Trophoblast cell (in vitro differentiated cells and primary cell): ENCODE measurements at regions not wholly inside any gene's neighbourhood (a gene's known extent, or its start where the extent isn't known, plus 50 kb on each side); places are given as distances from the start of the nearest gene placed in this dataset.

Experiments used
- DNase-seq, 2 donors: peaks; one replicate each; pipeline ENCODE4 v3.0.0-alpha.2; 2016
- H2AFZ ChIP-seq: 2 replicates; pipeline ENCODE4 v1.6.1; 2013; ENCODE audit warnings: low read length, moderate library complexity, mild to moderate bottlenecking; ENCODE audit not compliant: insufficient read depth, poor library complexity
- H2AK5ac ChIP-seq: 2 replicates; pipeline ENCODE4 v1.6.1; 2013; ENCODE audit warnings: mild to moderate bottlenecking, low read length
- H2BK120ac ChIP-seq: 2 replicates; pipeline ENCODE4 v1.6.1; 2013; ENCODE audit warnings: low read length, mild to moderate bottlenecking, moderate library complexity; ENCODE audit not compliant: insufficient read depth, poor library complexity
- H2BK12ac ChIP-seq: 2 replicates; pipeline ENCODE4 v1.6.1; 2013; ENCODE audit warnings: mild to moderate bottlenecking, low read length, moderate library complexity
- H2BK5ac ChIP-seq: 2 replicates; pipeline ENCODE4 v1.6.1; 2013; ENCODE audit warnings: low read length, low read depth, moderate library complexity, mild to moderate bottlenecking; ENCODE audit not compliant: poor library complexity
- H3K14ac ChIP-seq: 2 replicates; pipeline ENCODE4 v1.6.1; 2013; ENCODE audit warnings: mild to moderate bottlenecking, low read length
- H3K18ac ChIP-seq: 2 replicates; pipeline ENCODE4 v1.6.1; 2013; ENCODE audit warnings: mild to moderate bottlenecking, low read length
- H3K23ac ChIP-seq: 2 replicates; pipeline ENCODE4 v1.6.1; 2013; ENCODE audit warnings: low read length
- H3K27ac ChIP-seq: 2 replicates; pipeline ENCODE4 v1.5.1; 2013; ENCODE audit warnings: low read depth, mild to moderate bottlenecking, inconsistent platforms, low read length, moderate library complexity
- H3K27me3 ChIP-seq: 2 replicates; pipeline ENCODE4 v1.6.1; 2013; ENCODE audit warnings: inconsistent platforms, mild to moderate bottlenecking, low read length, moderate library complexity; ENCODE audit not compliant: insufficient read depth
- H3K36me3 ChIP-seq, 2 experiments: 1 replicate in 1 of 2; 2 replicates in 1 of 2; pipeline ENCODE4 v1.6.1; 2013; ENCODE audit warnings: low read length in 2 of 2, mild to moderate bottlenecking in 2 of 2, moderate library complexity in 1 of 2; ENCODE audit not compliant: insufficient read depth in 2 of 2, control insufficient read depth in 1 of 2
- H3K4ac ChIP-seq: 2 replicates; pipeline ENCODE4 v1.6.1; 2013; ENCODE audit warnings: low read depth, mild to moderate bottlenecking, low read length, moderate library complexity
- H3K4me1 ChIP-seq, 2 experiments: 1 replicate in 1 of 2; 2 replicates in 1 of 2; pipeline ENCODE4 v1.6.1; 2013; ENCODE audit warnings: low read length in 2 of 2, mild to moderate bottlenecking in 2 of 2, moderate library complexity in 1 of 2; ENCODE audit not compliant: insufficient read depth in 2 of 2, control insufficient read depth in 1 of 2
- H3K4me2 ChIP-seq: 2 replicates; pipeline ENCODE4 v1.6.1; 2013; ENCODE audit warnings: inconsistent platforms, mild to moderate bottlenecking, low read length, moderate library complexity
- H3K4me3 ChIP-seq: 2 replicates; pipeline ENCODE4 v1.5.1; 2013; ENCODE audit warnings: mild to moderate bottlenecking, low read depth, low read length, inconsistent platforms
- H3K79me1 ChIP-seq: one replicate; pipeline ENCODE4 v1.6.1; 2013; ENCODE audit warnings: low read length
- H3K79me2 ChIP-seq: 2 replicates; pipeline ENCODE4 v1.6.1; 2013; ENCODE audit warnings: low read length, mild to moderate bottlenecking; ENCODE audit not compliant: control insufficient read depth, insufficient read depth, poor library complexity
- H3K9ac ChIP-seq: 2 replicates; pipeline ENCODE4 v1.6.1; 2013; ENCODE audit warnings: mild to moderate bottlenecking, low read length
- H3K9me3 ChIP-seq: 2 replicates; pipeline ENCODE4 v1.6.1; 2013; ENCODE audit warnings: low read depth, mild to moderate bottlenecking, control low read depth, inconsistent platforms, low read length; ENCODE audit not compliant: insufficient read depth
- H4K12ac ChIP-seq: 2 replicates; pipeline ENCODE4 v1.6.1; 2013; ENCODE audit warnings: low read depth, mild to moderate bottlenecking, low read length, moderate library complexity
- H4K8ac ChIP-seq: 2 replicates; pipeline ENCODE4 v1.6.1; 2013; ENCODE audit warnings: low read depth, mild to moderate bottlenecking, low read length, moderate library complexity
- H4K91ac ChIP-seq: one replicate; pipeline ENCODE4 v1.6.1; 2013; ENCODE audit warnings: low read depth, mild to moderate bottlenecking, low read length, moderate library complexity
- WGBS: extraction: QIAGEN DNeasy Blood & Tissue Kit; methylation state at CpG from one replicate; pipeline ENCODE4 v1.1.7; 2013; ENCODE audit warnings: missing lambda C conversion rate; ENCODE audit not compliant: insufficient read length, insufficient coverage; ENCODE audit errors: extremely low coverage; 5-methylcytosine and 5-hydroxymethylcytosine counted together

DNA sequence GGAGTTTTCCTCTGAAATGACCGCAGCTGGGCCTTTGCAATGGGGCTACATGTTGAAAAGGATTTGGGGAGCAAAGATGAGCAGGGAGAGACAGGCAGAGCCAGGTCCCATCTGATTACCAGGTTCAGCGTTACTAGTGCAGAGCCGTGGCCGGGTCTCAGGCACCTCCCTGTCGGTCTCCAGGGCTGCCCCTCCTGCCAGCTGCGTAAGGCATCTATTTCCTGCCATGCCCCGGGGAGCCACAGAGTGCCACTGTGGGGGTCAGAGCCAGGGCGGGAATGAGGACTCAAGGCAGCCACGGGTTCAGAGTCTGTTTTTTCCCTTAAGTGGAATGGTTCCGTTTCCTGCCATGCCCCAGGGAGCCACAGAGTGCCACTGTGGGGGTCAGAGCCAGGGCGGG is 382.6 kb upstream of the SHH start:
- H4K12ac ChIP-seq: no peak overlapping the region
- no peak overlapping the region for H3K18ac ChIP-seq
- H3K4me2 ChIP-seq: no peak overlapping the region
- no peak overlapping the region for H3K4ac ChIP-seq
- H3K27me3 ChIP-seq: no peaks in the 10 kb centered on the region
- no peak overlapping the region for H3K14ac ChIP-seq
- no peak overlapping the region for H2AFZ ChIP-seq
- H3K9me3 ChIP-seq: peaks cover 12% of the 10 kb centered on the region
- H3K36me3 ChIP-seq: no peaks in the 10 kb centered on the region
- WGBS: no CpG with 5 or more reads among the region's 11 CpGs
- no peak overlapping the region for H2BK12ac ChIP-seq
- H4K91ac ChIP-seq: no peak overlapping the region
- DNase-seq: no peak
- no peaks in the 10 kb centered on the region for H3K79me2 ChIP-seq
- H3K23ac ChIP-seq: no peak overlapping the region
- no peak overlapping the region for H2AK5ac ChIP-seq
- H3K79me1 ChIP-seq: no peaks in the 10 kb centered on the region
- no peak overlapping the region for H3K9ac ChIP-seq
- H3K27ac ChIP-seq: no peak overlapping the region
- no peak overlapping the region for H3K4me3 ChIP-seq
- H3K4me1 ChIP-seq: no peaks in the 10 kb centered on the region
- no peak overlapping the region for H2BK120ac ChIP-seq
- no peak overlapping the region for H2BK5ac ChIP-seq
- H4K8ac ChIP-seq: no peak overlapping the region

DNA sequence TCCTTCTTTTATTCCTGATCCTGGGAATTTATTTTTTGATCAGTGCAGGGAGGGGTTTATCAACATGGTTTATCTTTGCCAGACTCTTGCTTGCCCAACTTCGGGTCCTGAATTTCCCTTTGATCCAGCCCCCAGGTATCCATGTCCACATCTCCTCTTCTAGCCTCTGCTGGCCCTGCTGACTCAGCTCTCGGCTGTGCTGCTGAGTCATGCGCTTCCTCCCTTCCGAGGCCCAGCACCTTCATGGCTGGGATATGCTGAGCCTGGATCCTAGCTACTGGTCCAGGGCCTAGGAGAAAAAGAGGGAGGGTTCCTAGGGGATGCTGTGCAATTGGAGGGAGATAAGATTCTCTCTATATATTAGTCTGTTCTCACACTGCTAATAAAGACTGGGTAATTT is 380.7 kb upstream of the SHH start:
- peaks cover 10% of the 10 kb centered on the region for H3K9me3 ChIP-seq
- no peak overlapping the region for H2BK120ac ChIP-seq
- H3K4me2 ChIP-seq: no peak overlapping the region
- H3K4ac ChIP-seq: no peak overlapping the region
- no peak overlapping the region for H2BK12ac ChIP-seq
- H3K23ac ChIP-seq: no peak overlapping the region
- H3K4me3 ChIP-seq: no peak overlapping the region
- no peak overlapping the region for H3K18ac ChIP-seq
- H2BK5ac ChIP-seq: no peak overlapping the region
- no peak overlapping the region for H2AFZ ChIP-seq
- H4K12ac ChIP-seq: no peak overlapping the region
- H3K79me2 ChIP-seq: no peaks in the 10 kb centered on the region
- H3K4me1 ChIP-seq: no peaks in the 10 kb centered on the region
- H3K27ac ChIP-seq: no peak overlapping the region
- H3K27me3 ChIP-seq: no peaks in the 10 kb centered on the region
- no peaks in the 10 kb centered on the region for H3K36me3 ChIP-seq
- no peak overlapping the region for H2AK5ac ChIP-seq
- H3K9ac ChIP-seq: no peak overlapping the region
- no peak overlapping the region for H3K14ac ChIP-seq
- H3K79me1 ChIP-seq: no peaks in the 10 kb centered on the region
- DNase-seq: peak in 1 of 2 donors; percentile 19
- no peak overlapping the region for H4K8ac ChIP-seq
- H4K91ac ChIP-seq: no peak overlapping the region
- no CpG with 5 or more reads among the region's 4 CpGs for WGBS

DNA sequence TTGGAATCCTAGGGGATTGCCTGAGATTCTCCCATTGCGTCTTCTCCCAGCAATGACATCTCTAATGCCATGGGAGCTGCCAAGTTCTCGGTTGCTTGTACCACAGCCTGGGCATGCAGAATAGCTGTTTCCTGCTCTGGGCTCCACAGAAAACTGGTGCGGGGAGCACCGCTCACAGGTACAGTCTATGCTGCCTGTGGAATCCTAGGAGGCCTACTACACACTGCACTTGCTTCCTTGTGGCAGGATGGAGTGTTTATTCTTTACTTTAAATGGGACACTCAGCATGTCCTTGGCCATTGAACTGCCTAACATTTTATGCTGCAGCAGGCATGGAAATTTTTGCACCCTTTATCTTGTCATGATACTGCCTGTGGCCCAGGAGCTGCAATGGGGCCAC is 378.8 kb upstream of the SHH start:
- H2AFZ ChIP-seq: no peak overlapping the region
- no peak overlapping the region for H3K4me3 ChIP-seq
- H3K27ac ChIP-seq: no peak overlapping the region
- no peak overlapping the region for H3K23ac ChIP-seq
- H3K4me1 ChIP-seq: no peaks in the 10 kb centered on the region
- no peak overlapping the region for H3K4me2 ChIP-seq
- no peak overlapping the region for H3K9ac ChIP-seq
- DNase-seq: no peak
- no peak overlapping the region for H4K12ac ChIP-seq
- no CpG with 5 or more reads among the region's 4 CpGs for WGBS
- H3K14ac ChIP-seq: no peak overlapping the region
- H3K18ac ChIP-seq: no peak overlapping the region
- no peaks in the 10 kb centered on the region for H3K36me3 ChIP-seq
- no peak overlapping the region for H2BK5ac ChIP-seq
- no peak overlapping the region for H4K91ac ChIP-seq
- H3K9me3 ChIP-seq: peaks cover 11% of the 10 kb centered on the region
- no peak overlapping the region for H3K4ac ChIP-seq
- no peaks in the 10 kb centered on the region for H3K79me1 ChIP-seq
- no peak overlapping the region for H2BK120ac ChIP-seq
- no peak overlapping the region for H2BK12ac ChIP-seq
- no peak overlapping the region for H2AK5ac ChIP-seq
- H3K27me3 ChIP-seq: no peaks in the 10 kb centered on the region
- H4K8ac ChIP-seq: no peak overlapping the region
- H3K79me2 ChIP-seq: no peaks in the 10 kb centered on the region

DNA sequence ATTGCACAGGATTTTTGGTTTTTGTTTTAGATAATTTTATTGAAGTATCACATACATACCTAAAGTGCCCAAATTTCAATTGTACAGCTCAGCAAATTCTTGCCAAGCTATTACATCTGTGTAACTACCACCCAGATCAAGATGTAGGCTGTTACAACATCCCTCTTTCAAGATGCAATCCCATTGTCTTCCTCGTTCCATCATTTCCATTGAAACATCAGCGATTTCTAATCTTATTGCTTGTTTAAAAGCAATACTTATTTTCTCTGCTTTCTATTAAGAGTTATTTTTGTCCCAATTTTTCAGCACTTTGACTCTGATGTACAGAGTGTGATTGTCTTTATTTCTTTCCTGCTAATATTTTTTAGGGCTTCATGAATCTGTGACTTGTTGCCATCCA is 372.8 kb upstream of the SHH start:
- Histone ChIP-seq H3K4me3 (no peak overlapping the region), H3K18ac (no peak overlapping the region), H2AK5ac (no peak overlapping the region), H3K79me2 (no peaks in the 10 kb centered on the region), H3K14ac (no peak overlapping the region), H3K27ac (no peak overlapping the region), H3K4me1 (no peaks in the 10 kb centered on the region), H3K79me1 (no peaks in the 10 kb centered on the region), H4K91ac (no peak overlapping the region), H3K36me3 (no peaks in the 10 kb centered on the region), H2BK12ac (no peak overlapping the region), H3K27me3 (no peaks in the 10 kb centered on the region), H2BK120ac (no peak overlapping the region), H3K9ac (no peak overlapping the region), H3K4ac (no peak overlapping the region), H2BK5ac (no peak overlapping the region), H3K9me3 (peaks cover 3% of the 10 kb centered on the region), H4K12ac (no peak overlapping the region), H3K4me2 (no peak overlapping the region), H3K23ac (no peak overlapping the region), H2AFZ (no peak overlapping the region), H4K8ac (no peak overlapping the region)
- WGBS: no CpG with 5 or more reads among the region's 2 CpGs
- DNase-seq: no peak
